ENCODE measurements at regions not wholly inside any gene's neighbourhood (a gene's known extent, or its start where the extent isn't known, plus 50 kb on each side); places are given as distances from the start of the nearest gene placed in this dataset.

- Histone ChIP-seq H3K79me2 (ENCODE audit: control insufficient read depth, insufficient read depth, low read length) (no peaks in the 10 kb centered on the region), H4K20me1 (ENCODE audit: control insufficient read depth, insufficient read depth) (no peaks in the 10 kb centered on the region), H2AFZ (ENCODE audit: control insufficient read depth, low read depth, low read length) (no peak overlapping the region), H3K9ac (ENCODE audit: control insufficient read depth, insufficient read depth, low read length) (no peak overlapping the region), H3K27ac (ENCODE audit: control insufficient read depth, insufficient read depth) (no peak overlapping the region), H3K4me2 (ENCODE audit: control insufficient read depth, insufficient read depth) (no peak overlapping the region), H3K36me3 (ENCODE audit: control insufficient read depth in 2 of 2, insufficient read depth in 2 of 2, low read length in 1 of 2) (no peaks in the 10 kb centered on the region), H3K4me1 (ENCODE audit: control insufficient read depth, insufficient read depth, low read length) (no peaks in the 10 kb centered on the region), H3K9me3 (replicated peaks; ENCODE audit: control insufficient read depth, insufficient read depth, low read length) (no peaks in the 10 kb centered on the region), H3K4me3 (no peak overlapping the region), H3K27me3 (replicated peaks in 1 of 2; ENCODE audit: control insufficient read depth in 2 of 2, insufficient read depth in 2 of 2, low read length in 1 of 2) (no peaks in the 10 kb centered on the region)
- FAIRE-seq: no peak
- no peak for TF ChIP-seq HDAC6 (IDR thresholded peaks at IDR 0.05; ENCODE audit: unreplicated experiment)
- TF ChIP-seq E2F4 (IDR thresholded peaks at IDR 0.05; ENCODE audit: low read depth, low read length): no peak
- TF ChIP-seq HDGF (IDR thresholded peaks at IDR 0.05): no peak
- TF ChIP-seq POLR2A (IDR thresholded peaks at IDR 0.05; ENCODE audit: low read depth, low read length): no peak
- no peak for TF ChIP-seq SKIL (IDR thresholded peaks at IDR 0.05; ENCODE audit: low read depth, poor library complexity, severe bottlenecking)
- TF ChIP-seq POLR2AphosphoS2 (IDR thresholded peaks at IDR 0.05; ENCODE audit: low read depth, low read length): no peak
- no peak for TF ChIP-seq MTA3 (IDR thresholded peaks at IDR 0.05; ENCODE audit: borderline replicate concordance, low read length)
- intact Hi-C loops (cut with micrococcal nuclease; ENCODE audit: unreplicated experiment) (no loop called here), in situ Hi-C loops (cut with MboI) (no loop called here)
- ChIA-PET RAD21 (ENCODE audit: unreplicated experiment) (no interaction called here), POLR2A (no interaction called here), CTCF (interaction anchor here (1.0 kb wide), 1 partner anchor 12 kb away, joined by 3 read pairs; no protein-coding TSS in a partner anchor), SMC1A (ENCODE audit: uncharacterized antibody, unreplicated experiment) (no interaction called here)
- DNase-seq (ENCODE audit: low read depth, low spot score): no peak
- no TSS peak for BruUV-seq (replicated peaks)
- WGBS (ENCODE audit: insufficient coverage, insufficient replicate concordance, low lambda C conversion rate, missing lambda C conversion rate): 0% methylated on average over 1 of the region's 1 CpG
- no peak for ATAC-seq
These were observed 382.5 kb upstream of the ADGRL3 start for GRCh38 chr4:60817609-60818008.

Data from GM12878 (cell line).